ENCODE measurements at regions not wholly inside any gene's neighbourhood (a gene's known extent, or its start where the extent isn't known, plus 50 kb on each side); places are given as distances from the start of the nearest gene placed in this dataset.

DNA sequence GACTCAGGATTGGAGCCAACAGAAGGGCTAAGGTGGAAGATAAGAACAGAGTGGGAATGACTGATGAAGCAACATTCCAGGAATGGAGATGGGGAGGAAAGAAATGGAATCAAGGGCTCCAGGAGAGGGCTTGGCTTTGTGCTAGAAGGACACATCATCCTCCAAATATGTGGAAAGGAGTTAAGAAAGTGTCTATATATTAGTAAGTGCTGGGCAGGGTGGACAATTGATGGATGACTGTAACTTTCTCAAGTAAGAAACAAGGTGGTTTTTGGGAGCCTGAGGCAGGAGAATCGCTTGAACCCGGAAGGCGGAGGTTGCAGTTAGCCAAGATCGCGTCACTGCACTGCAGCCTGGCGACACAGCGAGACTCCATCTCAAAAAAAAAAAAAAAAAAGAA, 71.6 kb upstream of the NFKB1 start:
- TF ChIP-seq, protein P1, sequence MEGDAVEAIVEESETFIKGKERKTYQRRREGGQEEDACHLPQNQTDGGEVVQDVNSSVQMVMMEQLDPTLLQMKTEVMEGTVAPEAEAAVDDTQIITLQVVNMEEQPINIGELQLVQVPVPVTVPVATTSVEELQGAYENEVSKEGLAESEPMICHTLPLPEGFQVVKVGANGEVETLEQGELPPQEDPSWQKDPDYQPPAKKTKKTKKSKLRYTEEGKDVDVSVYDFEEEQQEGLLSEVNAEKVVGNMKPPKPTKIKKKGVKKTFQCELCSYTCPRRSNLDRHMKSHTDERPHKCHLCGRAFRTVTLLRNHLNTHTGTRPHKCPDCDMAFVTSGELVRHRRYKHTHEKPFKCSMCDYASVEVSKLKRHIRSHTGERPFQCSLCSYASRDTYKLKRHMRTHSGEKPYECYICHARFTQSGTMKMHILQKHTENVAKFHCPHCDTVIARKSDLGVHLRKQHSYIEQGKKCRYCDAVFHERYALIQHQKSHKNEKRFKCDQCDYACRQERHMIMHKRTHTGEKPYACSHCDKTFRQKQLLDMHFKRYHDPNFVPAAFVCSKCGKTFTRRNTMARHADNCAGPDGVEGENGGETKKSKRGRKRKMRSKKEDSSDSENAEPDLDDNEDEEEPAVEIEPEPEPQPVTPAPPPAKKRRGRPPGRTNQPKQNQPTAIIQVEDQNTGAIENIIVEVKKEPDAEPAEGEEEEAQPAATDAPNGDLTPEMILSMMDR (IDR thresholded peaks at IDR 0.05), result no peak
- no peak for TF ChIP-seq ZFX (IDR thresholded peaks at IDR 0.05; ENCODE audit: borderline replicate concordance)

DNA sequence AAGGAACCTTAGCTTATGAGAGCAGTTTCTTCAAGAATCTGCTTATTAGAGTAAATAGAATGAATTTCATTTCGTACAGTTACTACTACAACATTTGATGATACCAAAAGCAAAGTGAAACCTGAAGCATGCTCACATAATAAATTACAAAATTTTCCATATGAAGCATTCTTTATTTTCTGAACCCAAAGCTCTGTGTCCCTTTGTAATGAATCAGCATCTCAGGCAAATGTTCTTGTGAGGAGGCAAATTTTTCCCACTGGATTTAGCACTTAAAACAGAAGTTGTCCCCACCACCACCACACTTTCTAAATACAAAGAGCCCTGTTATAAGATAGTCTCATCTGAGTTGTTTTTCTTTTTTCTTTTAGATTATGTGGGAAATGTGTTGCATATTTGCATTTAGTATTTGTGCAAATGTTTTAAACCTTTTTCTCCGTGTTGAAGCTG, 70.7 kb upstream of the NFKB1 start:
- peak overlapping the region; percentile 64 for H3K27ac ChIP-seq
- TF ChIP-seq ZFX (IDR thresholded peaks at IDR 0.05; ENCODE audit: borderline replicate concordance), result no peak
- TF ChIP-seq, protein P1 (IDR thresholded peaks at IDR 0.05), result no peak

More for the DNA sequence above, 71.6 kb upstream of the NFKB1 start:
- no peak overlapping the region for H3K27ac ChIP-seq

DNA sequence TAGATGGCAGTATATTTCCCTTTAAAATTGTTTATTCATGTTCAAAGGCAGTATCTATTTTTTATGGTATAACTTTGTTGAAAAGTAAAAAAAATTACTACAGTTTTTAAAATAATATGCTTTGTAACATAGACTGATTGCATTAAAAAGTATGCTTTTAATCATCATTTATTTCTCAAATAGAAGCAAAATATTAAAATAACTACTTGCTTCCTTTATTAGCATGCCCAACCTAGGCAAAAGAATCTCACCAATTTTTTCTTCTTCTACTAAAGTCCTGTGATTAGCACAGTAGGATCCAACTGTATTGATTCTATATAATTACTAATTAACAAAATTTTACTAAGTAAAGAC, 69.6 kb upstream of the NFKB1 start:
- peak overlapping the region; percentile 64 for H3K27ac ChIP-seq
- TF ChIP-seq, protein P1 (IDR thresholded peaks at IDR 0.05), result peak; percentile 74
- no peak for TF ChIP-seq ZFX (IDR thresholded peaks at IDR 0.05; ENCODE audit: borderline replicate concordance)

DNA sequence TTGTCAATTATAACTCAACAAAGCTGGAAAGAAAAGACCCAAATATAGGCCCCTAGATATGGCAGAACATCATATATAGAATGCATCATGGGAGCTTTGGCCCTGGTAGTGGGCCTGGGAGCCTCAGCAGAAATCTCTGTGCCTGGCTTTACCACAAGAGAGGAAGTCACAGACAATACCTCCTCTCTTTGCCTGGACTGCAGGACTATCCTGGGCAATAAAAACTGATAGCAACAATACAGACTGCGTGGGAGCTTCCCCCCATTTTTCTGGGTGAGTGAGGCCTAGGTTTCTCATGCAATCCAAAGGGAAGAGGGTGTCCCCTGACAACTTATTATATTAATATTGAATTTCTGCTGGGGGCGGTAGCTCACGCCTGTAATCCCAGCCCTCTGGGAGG, 64.0 kb upstream of the NFKB1 start:
- no peak overlapping the region for H3K27ac ChIP-seq
- no peak for TF ChIP-seq ZFX (IDR thresholded peaks at IDR 0.05; ENCODE audit: borderline replicate concordance)
- TF ChIP-seq, protein P1 (IDR thresholded peaks at IDR 0.05), result no peak

DNA sequence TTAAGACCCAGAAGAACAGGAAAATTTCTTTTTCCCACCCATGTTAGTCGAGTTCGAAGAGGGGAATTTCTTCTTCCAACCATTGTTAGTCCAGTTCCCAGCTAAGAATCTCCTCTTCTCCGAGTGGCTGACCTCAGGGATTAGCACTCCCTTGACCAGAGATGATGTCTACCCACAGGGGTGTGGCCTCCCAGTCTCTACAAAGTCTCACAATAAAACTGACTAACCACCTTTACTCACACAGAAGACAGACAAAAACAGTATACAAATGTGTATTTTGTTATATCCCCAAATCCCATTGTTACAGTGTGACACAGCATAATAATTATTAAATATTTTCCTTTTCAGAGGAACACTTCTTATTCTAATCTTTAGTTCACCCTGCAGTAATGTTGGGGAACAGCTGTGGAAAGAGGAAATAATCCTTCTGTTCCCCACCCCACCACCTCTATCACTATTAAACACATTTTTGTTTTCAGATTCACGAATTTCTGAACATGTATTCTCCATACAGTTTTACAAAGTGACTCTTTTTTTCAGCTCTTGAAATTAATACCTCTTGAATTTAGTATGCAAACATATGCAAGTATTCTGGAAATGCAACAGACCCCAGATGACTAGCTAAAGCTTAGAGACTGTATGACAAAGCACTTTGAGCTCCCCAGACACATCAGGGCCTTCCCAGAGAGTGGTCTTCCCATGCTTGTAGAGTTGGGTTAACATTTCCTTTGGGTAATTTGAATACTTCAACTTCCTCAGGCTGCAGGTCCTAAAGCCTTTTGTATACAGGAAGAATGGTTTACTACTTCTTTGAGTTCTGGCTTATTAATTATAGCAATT, 62.5 kb upstream of the NFKB1 start:
- peak overlapping the region; percentile 25 for H3K27ac ChIP-seq
- TF ChIP-seq, protein P1 (IDR thresholded peaks at IDR 0.05), result no peak
- no peak for TF ChIP-seq ZFX (IDR thresholded peaks at IDR 0.05; ENCODE audit: borderline replicate concordance)

DNA sequence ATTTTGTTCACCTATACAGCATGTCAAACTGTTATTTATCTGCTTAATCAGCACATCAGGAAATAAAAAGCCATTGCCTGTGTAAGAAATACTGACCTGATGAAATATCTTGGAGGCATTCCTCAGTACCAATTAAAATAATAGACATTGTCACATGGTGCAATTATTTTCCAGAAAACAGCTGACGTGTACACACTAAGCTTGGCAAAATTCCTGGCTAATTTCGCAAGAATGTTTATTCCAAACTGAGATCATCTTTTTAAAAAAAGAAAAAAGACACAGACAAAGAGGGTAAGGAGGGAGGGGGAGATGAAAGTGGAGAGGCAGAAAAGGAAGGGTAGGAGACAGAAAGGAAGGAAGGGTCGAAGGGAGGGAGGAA, 61.9 kb upstream of the NFKB1 start:
- peak overlapping the region; percentile 25 for H3K27ac ChIP-seq
- TF ChIP-seq ZFX (IDR thresholded peaks at IDR 0.05; ENCODE audit: borderline replicate concordance), result no peak
- TF ChIP-seq, protein P1 (IDR thresholded peaks at IDR 0.05), result no peak

DNA sequence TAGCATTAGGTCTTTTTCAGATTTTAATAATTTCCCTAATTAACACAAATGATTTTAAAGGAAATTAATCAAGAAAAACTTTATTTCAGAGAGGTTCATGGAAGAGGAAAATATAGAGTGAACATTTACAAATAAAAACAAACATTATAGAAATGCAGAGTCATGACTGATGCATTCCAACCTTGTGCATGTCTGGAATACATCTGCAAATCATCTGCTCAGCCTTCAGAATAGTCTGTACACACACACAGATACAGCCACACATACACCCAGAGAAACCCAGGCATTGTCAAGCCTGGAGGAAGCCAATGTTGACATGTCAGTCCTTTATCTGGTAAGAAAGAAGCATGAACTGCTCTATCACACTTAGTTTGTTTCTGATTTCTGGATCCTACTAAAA, 61.3 kb upstream of the NFKB1 start:
- no peak overlapping the region for H3K27ac ChIP-seq
- TF ChIP-seq ZFX (IDR thresholded peaks at IDR 0.05; ENCODE audit: borderline replicate concordance), result no peak
- TF ChIP-seq, protein P1 (IDR thresholded peaks at IDR 0.05), result no peak
